ENCODE measurements at regions not wholly inside any gene's neighbourhood (a gene's known extent, or its start where the extent isn't known, plus 50 kb on each side); places are given as distances from the start of the nearest gene placed in this dataset.

GRCh38 chr6:96301023-96301422 lies 220.6 kb upstream of the UFL1 start:
- no peak overlapping the region for H3K27ac ChIP-seq
- H3K36me3 ChIP-seq = no peaks in the 10 kb centered on the region
- ATAC-seq (no peak), DNase-seq (no peak)
- no peaks in the 10 kb centered on the region for H3K4me1 ChIP-seq
- H3K4me3 ChIP-seq = no peak overlapping the region
- intact Hi-C loops (cut with DNase I) = no loop called here
- no peak for TF ChIP-seq CTCF (IDR thresholded peaks at IDR 0.05)
- H3K27me3 ChIP-seq = no peaks in the 10 kb centered on the region
- H3K9me3 ChIP-seq = no peaks in the 10 kb centered on the region

GRCh38 chr6:96301781-96302180 lies 219.8 kb upstream of the UFL1 start:
- intact Hi-C loops (cut with DNase I) = no loop called here
- Histone ChIP-seq H3K27ac (no peak overlapping the region), H3K4me1 (no peaks in the 10 kb centered on the region), H3K9me3 (no peaks in the 10 kb centered on the region), H3K4me3 (no peak overlapping the region), H3K36me3 (no peaks in the 10 kb centered on the region), H3K27me3 (no peaks in the 10 kb centered on the region)
- DNase-seq = no peak
- no peak for TF ChIP-seq CTCF (IDR thresholded peaks at IDR 0.05)
- no peak for ATAC-seq

DNA sequence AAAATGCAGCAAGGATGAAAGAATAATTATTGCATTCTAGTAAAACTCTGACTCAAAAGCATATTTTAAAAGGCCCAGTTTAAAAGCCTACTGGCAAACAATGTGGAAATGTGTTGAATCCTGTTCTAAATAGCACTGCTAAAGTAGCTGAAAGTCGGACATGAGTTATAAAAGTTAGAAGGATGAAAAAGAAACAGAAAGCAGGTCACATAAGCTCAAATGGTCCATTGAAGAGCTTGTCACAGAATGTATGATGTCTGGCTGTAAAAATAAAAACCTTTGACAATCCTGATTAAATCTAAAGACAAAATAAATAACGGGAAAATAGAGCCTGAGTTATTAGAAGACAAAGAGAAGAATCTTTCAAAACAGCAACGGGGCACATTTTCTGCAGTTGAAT lies 218.6 kb upstream of the UFL1 start:
- H3K36me3 ChIP-seq = no peaks in the 10 kb centered on the region

GRCh38 chr6:96304997-96305396 lies 216.6 kb upstream of the UFL1 start:
- Histone ChIP-seq H3K36me3 (no peaks in the 10 kb centered on the region), H3K27me3 (no peaks in the 10 kb centered on the region), H3K4me1 (no peaks in the 10 kb centered on the region), H3K4me3 (no peak overlapping the region), H3K9me3 (no peaks in the 10 kb centered on the region), H3K27ac (no peak overlapping the region)
- ATAC-seq (no peak), DNase-seq (no peak)
- TF ChIP-seq CTCF (IDR thresholded peaks at IDR 0.05) = no peak
- intact Hi-C loops (cut with DNase I) = no loop called here

More for the DNA sequence above, 218.6 kb upstream of the UFL1 start:
- Histone ChIP-seq H3K4me1 (no peaks in the 10 kb centered on the region), H3K9me3 (no peaks in the 10 kb centered on the region), H3K27ac (no peak overlapping the region), H3K27me3 (no peaks in the 10 kb centered on the region), H3K4me3 (no peak overlapping the region)
- intact Hi-C loops (cut with DNase I) = no loop called here
- ATAC-seq = no peak
- DNase-seq = no peak
- TF ChIP-seq CTCF (IDR thresholded peaks at IDR 0.05) = no peak

- Histone ChIP-seq H3K4me1 (no peaks in the 10 kb centered on the region), H3K36me3 (no peaks in the 10 kb centered on the region), H3K9me3 (no peaks in the 10 kb centered on the region), H3K27me3 (no peaks in the 10 kb centered on the region), H3K4me3 (no peak overlapping the region), H3K27ac (no peak overlapping the region)
- TF ChIP-seq CTCF (IDR thresholded peaks at IDR 0.05) = no peak
- intact Hi-C loops (cut with DNase I) = no loop called here
- ATAC-seq (no peak), DNase-seq (no peak)
These were observed 190.7 kb upstream of the UFL1 start for GRCh38 chr6:96330884-96331283.

GRCh38 chr6:96340164-96340563 lies 181.4 kb upstream of the UFL1 start:
- DNase-seq = no peak
- ATAC-seq = no peak
- Histone ChIP-seq H3K36me3 (no peaks in the 10 kb centered on the region), H3K9me3 (no peaks in the 10 kb centered on the region), H3K27me3 (no peaks in the 10 kb centered on the region), H3K4me3 (no peak overlapping the region), H3K4me1 (no peaks in the 10 kb centered on the region), H3K27ac (no peak overlapping the region)
- intact Hi-C loops (cut with DNase I) = no loop called here
- TF ChIP-seq CTCF (IDR thresholded peaks at IDR 0.05) = no peak

All from upper lobe of right lung (tissue), 1 donor.